ENCODE measurements at regions not wholly inside any gene's neighbourhood (a gene's known extent, or its start where the extent isn't known, plus 50 kb on each side); places are given as distances from the start of the nearest gene placed in this dataset.
"Not testable (repeated sequence)": the region's sequence is repeated elsewhere in the genome, so short reads cannot be mapped to it uniquely, and the experiment has no call there.

GRCh38 chr7:113606325-113606724 lies 312.5 kb downstream of the PPP1R3A start:
- Histone ChIP-seq H3K4me2 (ENCODE audit: insufficient read depth, low read length, poor library complexity, severe bottlenecking) (no peak overlapping the region), H4K8ac (ENCODE audit: low read depth, low read length) (no peak overlapping the region), H4K91ac (ENCODE audit: low read depth, low read length, poor library complexity) (no peak overlapping the region), H3K4me3 (ENCODE audit: low read length in 2 of 2) (no peak overlapping the region), H3K23ac (ENCODE audit: low read depth, low read length, poor library complexity) (no peak overlapping the region), H2BK12ac (ENCODE audit: low read length) (no peak overlapping the region), H3K14ac (ENCODE audit: low read length) (no peak overlapping the region), H3K27me3 (ENCODE audit: control insufficient read depth in 3 of 3, insufficient read depth in 3 of 3, low read depth in 1 of 3, low read length in 3 of 3) (no peaks in the 10 kb centered on the region), H3K18ac (ENCODE audit: low read length) (no peak overlapping the region), H2BK15ac (ENCODE audit: low read length) (no peak overlapping the region), H2AFZ (ENCODE audit: low read length) (no peak overlapping the region), H3K36me3 (replicated peaks in 1 of 2; ENCODE audit: control insufficient read depth in 2 of 2, insufficient read depth in 2 of 2, low read length in 2 of 2) (no peaks in the 10 kb centered on the region), H3K79me1 (ENCODE audit: low read depth, low read length) (no peaks in the 10 kb centered on the region), H3K4ac (ENCODE audit: low read length) (no peak overlapping the region), H2AK5ac (ENCODE audit: low read depth, low read length) (no peak overlapping the region), H2BK5ac (ENCODE audit: low read length) (no peak overlapping the region), H3K9me3 (replicated peaks in 1 of 2; ENCODE audit: control insufficient read depth in 2 of 2, insufficient read depth in 1 of 2, low read depth in 1 of 2, low read length in 2 of 2) (no peaks in the 10 kb centered on the region), H3K27ac (replicated peaks; ENCODE audit: low read length) (no peak overlapping the region), H3K9ac (ENCODE audit: low read depth, low read length, poor library complexity) (no peak overlapping the region), H3K4me1 (ENCODE audit: control insufficient read depth in 2 of 2, insufficient read depth in 1 of 2, low read depth in 1 of 2, low read length in 2 of 2) (no peaks in the 10 kb centered on the region), H2BK120ac (ENCODE audit: low read depth, low read length) (no peak overlapping the region)
- 100% methylated on average over 1 of the region's 3 CpGs; no CpG with 5 or more reads in 1 of the 2 donors for WGBS, 2 donors (ENCODE audit: extremely low coverage in 2 of 2, insufficient read length in 2 of 2, insufficient replicate concordance in 1 of 2)
- DNase-seq (ENCODE audit: low spot score) = no peak

GRCh38 chr7:113600428-113600827 lies 318.4 kb downstream of the PPP1R3A start:
- H3K27me3 ChIP-seq (ENCODE audit: control insufficient read depth in 3 of 3, insufficient read depth in 3 of 3, low read depth in 1 of 3, low read length in 3 of 3); H4K91ac ChIP-seq (ENCODE audit: low read depth, low read length, poor library complexity); H4K8ac ChIP-seq (ENCODE audit: low read depth, low read length); H3K23ac ChIP-seq (ENCODE audit: low read depth, low read length, poor library complexity); H3K9me3 ChIP-seq (replicated peaks in 1 of 2; ENCODE audit: control insufficient read depth in 2 of 2, insufficient read depth in 1 of 2, low read depth in 1 of 2, low read length in 2 of 2); H3K14ac ChIP-seq (ENCODE audit: low read length); H3K4ac ChIP-seq (ENCODE audit: low read length); H3K4me1 ChIP-seq (ENCODE audit: control insufficient read depth in 2 of 2, insufficient read depth in 1 of 2, low read depth in 1 of 2, low read length in 2 of 2); H3K27ac ChIP-seq (replicated peaks; ENCODE audit: low read length); H3K79me1 ChIP-seq (ENCODE audit: low read depth, low read length); H3K36me3 ChIP-seq (replicated peaks in 1 of 2; ENCODE audit: control insufficient read depth in 2 of 2, insufficient read depth in 2 of 2, low read length in 2 of 2); H2AFZ ChIP-seq (ENCODE audit: low read length); H3K4me3 ChIP-seq (ENCODE audit: low read length in 2 of 2); H2BK12ac ChIP-seq (ENCODE audit: low read length); H3K9ac ChIP-seq (ENCODE audit: low read depth, low read length, poor library complexity); H2BK15ac ChIP-seq (ENCODE audit: low read length); H2BK5ac ChIP-seq (ENCODE audit: low read length); H2AK5ac ChIP-seq (ENCODE audit: low read depth, low read length); H3K4me2 ChIP-seq (ENCODE audit: insufficient read depth, low read length, poor library complexity, severe bottlenecking); H3K18ac ChIP-seq (ENCODE audit: low read length); DNase-seq (ENCODE audit: low spot score); H2BK120ac ChIP-seq (ENCODE audit: low read depth, low read length): not testable (repeated sequence)
- no CpG with 5 or more reads among the region's 2 CpGs for WGBS, 2 donors (ENCODE audit: extremely low coverage in 2 of 2, insufficient read length in 2 of 2, insufficient replicate concordance in 1 of 2)

- H2BK15ac ChIP-seq (ENCODE audit: low read length); H3K4me2 ChIP-seq (ENCODE audit: insufficient read depth, low read length, poor library complexity, severe bottlenecking); H2AK5ac ChIP-seq (ENCODE audit: low read depth, low read length); H3K27me3 ChIP-seq (ENCODE audit: control insufficient read depth in 3 of 3, insufficient read depth in 3 of 3, low read depth in 1 of 3, low read length in 3 of 3); H3K23ac ChIP-seq (ENCODE audit: low read depth, low read length, poor library complexity); H2BK120ac ChIP-seq (ENCODE audit: low read depth, low read length); H3K27ac ChIP-seq (replicated peaks; ENCODE audit: low read length); H3K9me3 ChIP-seq (replicated peaks in 1 of 2; ENCODE audit: control insufficient read depth in 2 of 2, insufficient read depth in 1 of 2, low read depth in 1 of 2, low read length in 2 of 2); H2BK12ac ChIP-seq (ENCODE audit: low read length); H3K9ac ChIP-seq (ENCODE audit: low read depth, low read length, poor library complexity); H3K18ac ChIP-seq (ENCODE audit: low read length); H3K4ac ChIP-seq (ENCODE audit: low read length); H3K79me1 ChIP-seq (ENCODE audit: low read depth, low read length); H3K14ac ChIP-seq (ENCODE audit: low read length); H3K36me3 ChIP-seq (replicated peaks in 1 of 2; ENCODE audit: control insufficient read depth in 2 of 2, insufficient read depth in 2 of 2, low read length in 2 of 2); H4K91ac ChIP-seq (ENCODE audit: low read depth, low read length, poor library complexity); H3K4me1 ChIP-seq (ENCODE audit: control insufficient read depth in 2 of 2, insufficient read depth in 1 of 2, low read depth in 1 of 2, low read length in 2 of 2); DNase-seq (ENCODE audit: low spot score); H2BK5ac ChIP-seq (ENCODE audit: low read length); H4K8ac ChIP-seq (ENCODE audit: low read depth, low read length): not testable (repeated sequence)
- Histone ChIP-seq H2AFZ (ENCODE audit: low read length) (peak overlapping the region; percentile 69), H3K4me3 (ENCODE audit: low read length in 2 of 2) (peak overlapping the region in 1 of 2 donors; percentile 22)
- WGBS, 2 donors (ENCODE audit: extremely low coverage in 2 of 2, insufficient read length in 2 of 2, insufficient replicate concordance in 1 of 2) = no CpG with 5 or more reads among the region's 30 CpGs
Observed at GRCh38 chr7:113593455-113593854, 325.4 kb downstream of the PPP1R3A start.

- H2BK120ac ChIP-seq (ENCODE audit: low read depth, low read length); H4K8ac ChIP-seq (ENCODE audit: low read depth, low read length); H3K27ac ChIP-seq (replicated peaks; ENCODE audit: low read length); H2BK15ac ChIP-seq (ENCODE audit: low read length); H3K23ac ChIP-seq (ENCODE audit: low read depth, low read length, poor library complexity); H3K79me1 ChIP-seq (ENCODE audit: low read depth, low read length); H2AK5ac ChIP-seq (ENCODE audit: low read depth, low read length); H3K4me1 ChIP-seq (ENCODE audit: control insufficient read depth in 2 of 2, insufficient read depth in 1 of 2, low read depth in 1 of 2, low read length in 2 of 2); H2BK12ac ChIP-seq (ENCODE audit: low read length); H3K14ac ChIP-seq (ENCODE audit: low read length); H3K9ac ChIP-seq (ENCODE audit: low read depth, low read length, poor library complexity); H2BK5ac ChIP-seq (ENCODE audit: low read length); H3K36me3 ChIP-seq (replicated peaks in 1 of 2; ENCODE audit: control insufficient read depth in 2 of 2, insufficient read depth in 2 of 2, low read length in 2 of 2); H3K4me2 ChIP-seq (ENCODE audit: insufficient read depth, low read length, poor library complexity, severe bottlenecking); H3K18ac ChIP-seq (ENCODE audit: low read length); H4K91ac ChIP-seq (ENCODE audit: low read depth, low read length, poor library complexity); DNase-seq (ENCODE audit: low spot score); H3K9me3 ChIP-seq (replicated peaks in 1 of 2; ENCODE audit: control insufficient read depth in 2 of 2, insufficient read depth in 1 of 2, low read depth in 1 of 2, low read length in 2 of 2); H3K4ac ChIP-seq (ENCODE audit: low read length); H3K27me3 ChIP-seq (ENCODE audit: control insufficient read depth in 3 of 3, insufficient read depth in 3 of 3, low read depth in 1 of 3, low read length in 3 of 3): not testable (repeated sequence)
- H2AFZ ChIP-seq (ENCODE audit: low read length) = peak overlapping the region; percentile 69
- peak overlapping the region in 1 of 2 donors; percentile 38 for H3K4me3 ChIP-seq (ENCODE audit: low read length in 2 of 2)
- WGBS, 2 donors (ENCODE audit: extremely low coverage in 2 of 2, insufficient read length in 2 of 2, insufficient replicate concordance in 1 of 2) = no CpG with 5 or more reads among the region's 8 CpGs
Observed at GRCh38 chr7:113592924-113593323, 325.9 kb downstream of the PPP1R3A start.
